PC-9 (cell line): ENCODE measurements at regions not wholly inside any gene's neighbourhood (a gene's known extent, or its start where the extent isn't known, plus 50 kb on each side); places are given as distances from the start of the nearest gene placed in this dataset.

Experiments
- EZH2 ChIP-seq: fragments of 200-600 bp; sonication (generic); IDR thresholded peaks from 2 replicates; pipeline ENCODE4 v1.8.0; 2017; ENCODE audit warnings: antibody characterized with exemption, low read depth
- TF ChIP-seq, protein P1 (sequence below): fragments of 200-600 bp; sonication (generic); conservative IDR thresholded peaks from 2 replicates; pipeline ENCODE4 v1.6.1; 2017; ENCODE audit warnings: mixed run types, antibody characterized with exemption, mild to moderate bottlenecking, moderate library complexity

DNA sequence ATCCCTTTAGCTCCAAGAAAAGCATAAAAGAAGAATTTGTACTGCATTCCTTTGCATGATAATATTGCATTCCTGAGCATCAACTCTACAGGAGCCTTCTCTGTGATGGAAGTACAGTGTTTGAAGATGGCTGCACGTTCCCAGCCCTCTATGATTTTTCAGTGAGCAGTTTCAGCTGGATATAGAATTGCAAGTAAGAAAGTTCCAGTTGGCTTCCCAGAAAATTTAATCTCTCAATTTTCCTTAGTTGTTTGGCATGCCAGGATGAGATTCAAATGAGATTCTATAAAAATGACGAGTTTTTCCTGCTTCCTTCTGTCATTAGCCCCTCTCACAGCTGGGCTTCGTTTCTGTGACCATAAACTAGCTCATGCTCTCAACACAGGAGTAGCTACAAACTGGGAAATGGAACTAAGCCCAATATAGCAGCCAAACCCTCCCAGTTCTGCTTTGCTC is 109.9 kb downstream of the TTC8 start:
- TF ChIP-seq, protein P1, sequence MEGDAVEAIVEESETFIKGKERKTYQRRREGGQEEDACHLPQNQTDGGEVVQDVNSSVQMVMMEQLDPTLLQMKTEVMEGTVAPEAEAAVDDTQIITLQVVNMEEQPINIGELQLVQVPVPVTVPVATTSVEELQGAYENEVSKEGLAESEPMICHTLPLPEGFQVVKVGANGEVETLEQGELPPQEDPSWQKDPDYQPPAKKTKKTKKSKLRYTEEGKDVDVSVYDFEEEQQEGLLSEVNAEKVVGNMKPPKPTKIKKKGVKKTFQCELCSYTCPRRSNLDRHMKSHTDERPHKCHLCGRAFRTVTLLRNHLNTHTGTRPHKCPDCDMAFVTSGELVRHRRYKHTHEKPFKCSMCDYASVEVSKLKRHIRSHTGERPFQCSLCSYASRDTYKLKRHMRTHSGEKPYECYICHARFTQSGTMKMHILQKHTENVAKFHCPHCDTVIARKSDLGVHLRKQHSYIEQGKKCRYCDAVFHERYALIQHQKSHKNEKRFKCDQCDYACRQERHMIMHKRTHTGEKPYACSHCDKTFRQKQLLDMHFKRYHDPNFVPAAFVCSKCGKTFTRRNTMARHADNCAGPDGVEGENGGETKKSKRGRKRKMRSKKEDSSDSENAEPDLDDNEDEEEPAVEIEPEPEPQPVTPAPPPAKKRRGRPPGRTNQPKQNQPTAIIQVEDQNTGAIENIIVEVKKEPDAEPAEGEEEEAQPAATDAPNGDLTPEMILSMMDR = no peak
- no peak for TF ChIP-seq EZH2
